Rectal smooth muscle tissue (tissue), 1 donor: ENCODE measurements at regions not wholly inside any gene's neighbourhood (a gene's known extent, or its start where the extent isn't known, plus 50 kb on each side); places are given as distances from the start of the nearest gene placed in this dataset.

Experiments
- H3K27ac ChIP-seq: one replicate; pipeline ENCODE4 v1.7.0; 2013; ENCODE audit warnings: low read depth, low read length, inconsistent platforms
- H3K27me3 ChIP-seq: one replicate; pipeline ENCODE4 v1.7.0; 2013; ENCODE audit warnings: low read length; ENCODE audit not compliant: control insufficient read depth, insufficient read depth
- H3K36me3 ChIP-seq: one replicate; pipeline ENCODE4 v1.7.0; 2013; ENCODE audit warnings: low read length; ENCODE audit not compliant: control insufficient read depth, insufficient read depth
- H3K4me1 ChIP-seq: one replicate; pipeline ENCODE4 v1.7.0; 2013; ENCODE audit warnings: low read length; ENCODE audit not compliant: control insufficient read depth, insufficient read depth
- H3K4me3 ChIP-seq: one replicate; pipeline ENCODE4 v1.7.0; 2013; ENCODE audit warnings: low read length
- H3K9ac ChIP-seq: one replicate; pipeline ENCODE4 v1.7.0; 2013; ENCODE audit warnings: low read length

DNA sequence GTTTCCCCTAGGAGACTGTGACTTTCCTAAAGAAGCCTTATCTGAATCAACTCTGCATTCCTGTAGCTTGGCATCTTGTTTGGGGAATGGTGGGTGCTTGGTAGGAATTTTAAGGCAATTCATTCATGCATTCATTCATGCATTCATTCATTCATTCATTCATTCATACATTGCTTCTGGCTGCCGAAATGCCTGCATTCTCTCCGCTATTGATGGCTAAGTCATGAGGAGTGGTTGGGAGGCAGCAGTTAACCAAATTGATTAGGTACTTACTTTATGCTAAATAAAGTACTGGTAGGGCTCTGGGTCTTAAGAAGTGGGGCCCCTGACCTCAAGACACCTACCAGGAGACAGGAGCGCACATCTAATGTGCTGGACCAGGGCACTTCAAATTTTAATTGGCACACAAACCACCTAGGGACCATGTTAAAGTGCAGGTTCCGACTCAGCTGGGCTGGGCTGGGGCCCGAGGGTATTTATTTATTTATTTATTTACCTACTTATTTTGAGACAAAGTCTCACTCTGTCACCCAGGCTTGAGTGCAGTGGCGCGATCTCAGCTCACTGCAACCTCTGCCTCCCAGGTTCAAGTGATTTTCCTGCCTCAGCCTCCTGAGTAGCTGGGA lies 127.6 kb downstream of the ANKRD60 start:
- no peaks in the 10 kb centered on the region for H3K36me3 ChIP-seq
- H3K4me1 ChIP-seq = no peaks in the 10 kb centered on the region
- H3K27me3 ChIP-seq = no peaks in the 10 kb centered on the region
- no peak overlapping the region for H3K27ac ChIP-seq
- H3K4me3 ChIP-seq = no peak overlapping the region
- H3K9ac ChIP-seq = no peak overlapping the region

DNA sequence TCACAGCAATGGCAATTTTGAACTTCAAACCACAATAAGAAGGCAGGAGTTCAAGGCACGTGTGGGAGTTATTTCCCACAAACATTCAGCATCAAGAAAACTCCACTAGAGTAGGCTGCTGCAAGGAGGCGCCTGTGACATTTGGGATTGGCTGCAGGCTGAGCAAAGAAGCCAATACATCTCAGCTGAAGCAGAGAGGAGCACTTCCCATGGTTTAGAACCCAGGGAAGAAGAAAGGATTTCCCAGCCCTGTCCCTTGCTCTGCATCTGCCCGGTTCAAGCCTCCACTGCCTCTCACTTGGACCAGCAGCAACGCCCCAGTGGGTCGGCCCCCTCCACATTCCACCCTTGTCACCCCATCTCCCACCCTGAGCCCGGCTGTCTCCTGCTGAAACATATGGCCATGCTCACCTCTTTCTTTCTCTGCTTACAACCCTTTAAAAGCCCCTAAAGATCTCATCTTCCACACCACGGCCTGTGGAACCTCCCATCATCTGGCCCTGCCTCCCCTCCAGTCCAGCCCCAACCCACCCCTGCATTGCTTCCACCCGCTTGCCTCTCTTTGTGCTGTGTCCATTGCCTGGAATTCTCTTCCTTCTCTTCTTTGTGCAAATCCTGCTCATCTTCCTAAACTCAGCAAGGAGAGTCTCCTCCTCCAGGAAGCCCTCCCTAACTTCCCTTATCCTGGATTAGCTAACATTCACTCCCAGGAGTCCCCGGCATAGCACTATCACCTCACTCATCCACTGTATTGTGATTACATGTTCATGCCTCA lies 128.3 kb downstream of the ANKRD60 start:
- H3K4me3 ChIP-seq = no peak overlapping the region
- H3K36me3 ChIP-seq = no peaks in the 10 kb centered on the region
- H3K4me1 ChIP-seq = no peaks in the 10 kb centered on the region
- H3K27me3 ChIP-seq = no peaks in the 10 kb centered on the region
- no peak overlapping the region for H3K27ac ChIP-seq
- no peak overlapping the region for H3K9ac ChIP-seq

GRCh38 chr20:58099291-58099935 lies 129.0 kb downstream of the ANKRD60 start:
- Histone ChIP-seq H3K27ac (no peak overlapping the region), H3K36me3 (no peaks in the 10 kb centered on the region), H3K4me3 (no peak overlapping the region), H3K27me3 (peaks cover 2% of the 10 kb centered on the region), H3K4me1 (no peaks in the 10 kb centered on the region), H3K9ac (no peak overlapping the region)

GRCh38 chr20:58098571-58098970 lies 129.9 kb downstream of the ANKRD60 start:
- Histone ChIP-seq H3K27me3 (peaks cover 2% of the 10 kb centered on the region), H3K4me1 (no peaks in the 10 kb centered on the region), H3K9ac (no peak overlapping the region), H3K27ac (no peak overlapping the region), H3K4me3 (no peak overlapping the region), H3K36me3 (no peaks in the 10 kb centered on the region)

DNA sequence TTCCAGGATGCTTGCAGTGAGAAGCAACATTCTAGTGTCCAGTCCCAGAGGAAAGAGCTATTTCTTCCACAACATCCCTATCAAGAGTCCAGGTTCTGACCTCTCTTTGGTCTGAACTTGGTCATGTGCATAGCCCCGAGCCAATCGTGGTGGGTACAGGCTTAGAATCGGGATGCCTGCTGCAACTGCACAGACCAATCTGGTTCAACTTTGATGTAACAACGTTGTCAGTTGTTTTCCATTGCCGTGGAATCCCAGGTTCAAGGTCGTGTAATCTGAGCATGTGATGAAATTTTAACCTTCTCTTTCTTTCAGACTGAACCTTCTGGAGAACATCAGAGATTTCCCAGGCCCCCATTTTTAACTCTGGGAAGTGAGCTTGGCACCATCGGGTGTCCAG lies 130.5 kb downstream of the ANKRD60 start:
- Histone ChIP-seq H3K27ac (no peak overlapping the region), H3K27me3 (peaks cover 2% of the 10 kb centered on the region), H3K9ac (no peak overlapping the region), H3K4me1 (no peaks in the 10 kb centered on the region), H3K4me3 (no peak overlapping the region), H3K36me3 (no peaks in the 10 kb centered on the region)

DNA sequence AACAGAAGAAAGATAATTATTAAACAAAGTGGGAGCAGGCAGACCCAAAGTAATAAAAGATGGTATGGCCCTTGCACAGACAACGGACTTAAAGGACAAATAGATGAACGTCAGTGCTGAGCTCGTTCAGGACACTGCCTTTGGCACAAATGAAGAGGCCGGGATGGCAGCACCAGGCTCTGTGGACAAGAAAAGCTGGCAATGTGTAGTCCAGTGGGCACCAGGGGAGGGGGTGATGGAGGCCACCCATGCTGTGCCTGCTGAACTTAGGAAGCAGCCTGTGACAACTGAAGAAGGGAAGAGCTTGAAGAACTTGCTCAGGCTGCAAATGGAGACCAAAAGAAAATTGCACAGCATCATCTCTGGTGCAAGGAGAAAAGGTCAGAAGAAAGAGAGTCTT lies 131.0 kb downstream of the ANKRD60 start:
- Histone ChIP-seq H3K4me1 (no peaks in the 10 kb centered on the region), H3K9ac (no peak overlapping the region), H3K27me3 (peaks cover 2% of the 10 kb centered on the region), H3K36me3 (no peaks in the 10 kb centered on the region), H3K27ac (no peak overlapping the region), H3K4me3 (no peak overlapping the region)

GRCh38 chr20:58096880-58097423 lies 131.5 kb downstream of the ANKRD60 start:
- Histone ChIP-seq H3K27ac (no peak overlapping the region), H3K36me3 (no peaks in the 10 kb centered on the region), H3K4me1 (no peaks in the 10 kb centered on the region), H3K4me3 (no peak overlapping the region), H3K27me3 (peaks cover 2% of the 10 kb centered on the region), H3K9ac (no peak overlapping the region)

GRCh38 chr20:58094698-58095097 lies 133.8 kb downstream of the ANKRD60 start:
- H3K4me3 ChIP-seq = no peak overlapping the region
- H3K9ac ChIP-seq = no peak overlapping the region
- H3K36me3 ChIP-seq = no peaks in the 10 kb centered on the region
- no peak overlapping the region for H3K27ac ChIP-seq
- H3K4me1 ChIP-seq = no peaks in the 10 kb centered on the region
- peaks cover 2% of the 10 kb centered on the region for H3K27me3 ChIP-seq

DNA sequence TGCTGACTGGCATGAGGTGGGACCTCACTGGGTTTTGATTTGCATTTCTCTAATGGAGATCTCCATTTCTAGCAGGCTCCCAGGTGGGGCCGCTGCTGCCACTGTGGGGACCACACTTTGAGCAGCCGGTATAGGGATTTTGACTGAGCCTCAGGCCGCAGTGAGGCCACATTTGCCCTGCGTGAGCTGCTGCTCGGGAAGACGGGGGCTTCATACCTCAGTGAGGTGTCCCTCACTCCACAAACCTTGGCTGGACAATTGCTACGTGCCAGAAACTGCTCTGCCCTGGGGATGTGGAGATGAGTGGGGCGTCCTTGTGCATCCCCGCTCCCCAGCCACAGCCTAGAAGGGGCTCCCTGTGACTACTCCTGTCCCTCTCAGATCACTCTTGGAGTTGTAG lies 134.3 kb downstream of the ANKRD60 start:
- Histone ChIP-seq H3K4me3 (no peak overlapping the region), H3K27me3 (peaks cover 2% of the 10 kb centered on the region), H3K9ac (no peak overlapping the region), H3K27ac (no peak overlapping the region), H3K36me3 (no peaks in the 10 kb centered on the region), H3K4me1 (no peaks in the 10 kb centered on the region)

- peaks cover 2% of the 10 kb centered on the region for H3K27me3 ChIP-seq
- no peaks in the 10 kb centered on the region for H3K36me3 ChIP-seq
- no peak overlapping the region for H3K9ac ChIP-seq
- H3K27ac ChIP-seq = no peak overlapping the region
- H3K4me3 ChIP-seq = no peak overlapping the region
- H3K4me1 ChIP-seq = no peaks in the 10 kb centered on the region
Observed at GRCh38 chr20:58092871-58093270, 135.6 kb downstream of the ANKRD60 start.

DNA sequence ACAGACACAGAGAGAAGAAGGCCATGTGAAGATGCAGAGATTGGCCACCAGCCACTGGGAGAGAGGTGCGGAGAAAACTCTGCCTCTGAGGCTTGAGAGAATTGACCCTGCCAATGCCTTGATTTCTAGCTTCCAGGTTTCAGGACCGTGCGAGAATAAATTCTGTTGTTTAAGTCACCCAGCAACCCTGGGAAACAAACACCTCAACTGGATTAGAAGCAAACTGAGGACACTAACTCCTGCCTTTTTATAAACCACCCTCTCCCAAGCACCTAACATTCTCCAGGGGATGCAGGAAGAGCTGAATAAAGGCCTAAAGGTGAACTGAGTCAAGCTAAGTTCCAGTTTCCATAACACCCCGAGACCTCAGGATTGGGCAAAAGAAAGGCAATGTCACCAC lies 136.1 kb downstream of the ANKRD60 start:
- Histone ChIP-seq H3K4me3 (no peak overlapping the region), H3K36me3 (no peaks in the 10 kb centered on the region), H3K27me3 (peaks cover 2% of the 10 kb centered on the region), H3K27ac (no peak overlapping the region), H3K4me1 (no peaks in the 10 kb centered on the region), H3K9ac (no peak overlapping the region)

- no peak overlapping the region for H3K4me3 ChIP-seq
- no peak overlapping the region for H3K27ac ChIP-seq
- H3K36me3 ChIP-seq = no peaks in the 10 kb centered on the region
- no peak overlapping the region for H3K9ac ChIP-seq
- peaks cover 2% of the 10 kb centered on the region for H3K27me3 ChIP-seq
- H3K4me1 ChIP-seq = no peaks in the 10 kb centered on the region
Observed at GRCh38 chr20:58091810-58092209, 136.6 kb downstream of the ANKRD60 start.
